Loucy (cell line): ENCODE measurements at regions not wholly inside any gene's neighbourhood (a gene's known extent, or its start where the extent isn't known, plus 50 kb on each side); places are given as distances from the start of the nearest gene placed in this dataset.

Experiments
- H2AFZ ChIP-seq: fragments of 200-600 bp; sonication (generic); 2 replicates; pipeline ENCODE4 v1.6.0; 2016; ENCODE audit warnings: antibody characterized with exemption, mild to moderate bottlenecking, low read length, moderate library complexity
- H3F3A ChIP-seq: fragments of 200-600 bp; 2 replicates; pipeline ENCODE4 v1.6.0; 2016; ENCODE audit warnings: antibody characterized with exemption, low read depth, mild to moderate bottlenecking
- H3K27me3 ChIP-seq: fragments of 200-600 bp; sonication (generic); 2 replicates; pipeline ENCODE4 v1.6.1; 2014; ENCODE audit warnings: low read length, mild to moderate bottlenecking; ENCODE audit not compliant: insufficient read depth, poor library complexity, severe bottlenecking
- H3K36me3 ChIP-seq: fragments of 200-600 bp; sonication (generic); 2 replicates; pipeline ENCODE4 v1.6.1; 2016; ENCODE audit warnings: low read length; ENCODE audit not compliant: insufficient read depth
- H3K4me1 ChIP-seq: fragments of 200-600 bp; sonication (generic); 2 replicates; pipeline ENCODE4 v1.5.1; 2014; ENCODE audit warnings: low read length, mild to moderate bottlenecking; ENCODE audit not compliant: insufficient read depth, poor library complexity, severe bottlenecking
- H3K4me2 ChIP-seq: fragments of 200-600 bp; sonication (generic); 2 replicates; pipeline ENCODE4 v1.6.0; 2014; ENCODE audit warnings: antibody characterized with exemption, low read length, low read depth, mild to moderate bottlenecking; ENCODE audit not compliant: poor library complexity, severe bottlenecking
- H3K4me3 ChIP-seq: fragments of 200-600 bp; sonication (generic); 2 replicates; pipeline ENCODE4 v1.5.1; 2014; ENCODE audit warnings: low read length, mild to moderate bottlenecking, mixed read lengths; ENCODE audit not compliant: poor library complexity, severe bottlenecking
- H3K79me2 ChIP-seq: fragments of 200-600 bp; sonication (generic); 2 replicates; pipeline ENCODE4 v1.6.1; 2014; ENCODE audit warnings: low read length; ENCODE audit not compliant: insufficient read depth
- H3K9ac ChIP-seq: fragments of 200-600 bp; sonication (generic); 2 replicates; pipeline ENCODE4 v1.6.0; 2014; ENCODE audit warnings: mild to moderate bottlenecking, low read depth, low read length, moderate library complexity; ENCODE audit not compliant: poor library complexity, severe bottlenecking
- H3K9me2 ChIP-seq: fragments of 200-600 bp; sonication (generic); replicated peaks from 2 replicates; pipeline ENCODE4 v1.6.1; 2016; ENCODE audit warnings: low read depth, low read length, mixed read lengths
- H3K9me3 ChIP-seq: fragments of 200-600 bp; sonication (generic); 2 replicates; pipeline ENCODE4 v1.6.1; 2014; ENCODE audit warnings: mild to moderate bottlenecking, antibody characterized with exemption, low read length, low read depth; ENCODE audit not compliant: insufficient read depth
- H4K20me1 ChIP-seq: fragments of 200-600 bp; sonication (generic); 2 replicates; pipeline ENCODE4 v1.6.0; 2014; ENCODE audit warnings: antibody characterized with exemption, low read length, mild to moderate bottlenecking; ENCODE audit not compliant: insufficient read depth, poor library complexity, severe bottlenecking
- EZH2phosphoT487 ChIP-seq: fragments of 200-600 bp; IDR thresholded peaks from 2 replicates; pipeline ENCODE4 v1.6.1; 2018; ENCODE audit warnings: antibody characterized with exemption, mild to moderate bottlenecking, moderate library complexity, borderline replicate concordance
- TF ChIP-seq, protein P1 (sequence below): fragments of 200-600 bp; sonication (generic); conservative IDR thresholded peaks from 2 replicates; pipeline ENCODE4 v1.5.1; 2014; ENCODE audit warnings: mild to moderate bottlenecking, antibody characterized with exemption, low read length

DNA sequence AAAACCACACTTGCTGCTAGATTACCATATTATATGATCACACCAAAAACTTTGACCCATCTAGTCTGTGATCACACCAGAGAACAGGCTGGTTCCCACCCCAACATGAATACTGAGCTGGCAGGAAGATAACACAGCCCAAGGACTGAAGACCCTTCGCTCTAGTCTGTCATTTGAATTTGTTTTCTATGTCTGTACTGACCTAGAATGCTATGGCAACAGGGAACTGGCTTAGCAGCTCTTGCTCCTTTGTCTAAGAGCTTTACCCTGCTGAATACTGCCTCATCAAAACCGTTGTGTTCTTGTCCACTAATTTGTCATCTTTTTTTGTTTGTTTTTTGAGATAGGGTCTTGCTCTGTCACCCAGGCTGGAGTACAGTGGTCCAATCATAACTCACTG, 420.4 kb downstream of the AASDHPPT start:
- H3K9ac ChIP-seq = no peak overlapping the region
- H3K36me3 ChIP-seq = no peaks in the 10 kb centered on the region
- no peak for TF ChIP-seq EZH2phosphoT487
- no peaks in the 10 kb centered on the region for H3K4me1 ChIP-seq
- H3K9me2 ChIP-seq = no peaks in the 10 kb centered on the region
- H3K4me3 ChIP-seq = no peak overlapping the region
- H3K9me3 ChIP-seq = no peaks in the 10 kb centered on the region
- no peaks in the 10 kb centered on the region for H3K27me3 ChIP-seq
- no peaks in the 10 kb centered on the region for H3F3A ChIP-seq
- H2AFZ ChIP-seq = no peak overlapping the region
- no peaks in the 10 kb centered on the region for H4K20me1 ChIP-seq
- no peak overlapping the region for H3K4me2 ChIP-seq
- H3K79me2 ChIP-seq = no peaks in the 10 kb centered on the region

DNA sequence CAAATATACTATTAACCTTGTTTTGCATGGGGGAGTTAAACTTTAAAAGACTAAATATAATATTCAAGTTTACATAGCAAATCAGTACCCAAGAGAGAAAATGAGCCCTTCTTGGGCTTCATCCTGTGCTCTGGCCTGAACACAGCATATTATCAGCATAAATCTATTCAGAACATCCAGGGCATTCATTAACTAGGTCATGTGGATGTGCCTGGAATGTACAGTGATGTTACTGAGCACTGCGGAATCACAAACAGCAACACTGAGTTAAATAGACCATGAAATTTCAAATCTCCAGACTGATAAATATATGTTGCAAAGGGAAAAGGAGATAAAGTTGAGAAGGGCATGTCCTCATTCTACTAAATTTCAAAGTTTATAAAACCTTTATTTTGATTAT, 426.4 kb downstream of the AASDHPPT start:
- Histone ChIP-seq H3K9ac (no peak overlapping the region), H3K4me1 (no peaks in the 10 kb centered on the region), H3K9me2 (no peaks in the 10 kb centered on the region), H3K4me3 (no peak overlapping the region), H3K36me3 (no peaks in the 10 kb centered on the region), H3K27me3 (no peaks in the 10 kb centered on the region), H3K4me2 (no peak overlapping the region), H3K9me3 (no peaks in the 10 kb centered on the region), H3K79me2 (no peaks in the 10 kb centered on the region), H4K20me1 (no peaks in the 10 kb centered on the region), H3F3A (no peaks in the 10 kb centered on the region), H2AFZ (no peak overlapping the region)
- TF ChIP-seq EZH2phosphoT487 = no peak
- TF ChIP-seq, protein P1, sequence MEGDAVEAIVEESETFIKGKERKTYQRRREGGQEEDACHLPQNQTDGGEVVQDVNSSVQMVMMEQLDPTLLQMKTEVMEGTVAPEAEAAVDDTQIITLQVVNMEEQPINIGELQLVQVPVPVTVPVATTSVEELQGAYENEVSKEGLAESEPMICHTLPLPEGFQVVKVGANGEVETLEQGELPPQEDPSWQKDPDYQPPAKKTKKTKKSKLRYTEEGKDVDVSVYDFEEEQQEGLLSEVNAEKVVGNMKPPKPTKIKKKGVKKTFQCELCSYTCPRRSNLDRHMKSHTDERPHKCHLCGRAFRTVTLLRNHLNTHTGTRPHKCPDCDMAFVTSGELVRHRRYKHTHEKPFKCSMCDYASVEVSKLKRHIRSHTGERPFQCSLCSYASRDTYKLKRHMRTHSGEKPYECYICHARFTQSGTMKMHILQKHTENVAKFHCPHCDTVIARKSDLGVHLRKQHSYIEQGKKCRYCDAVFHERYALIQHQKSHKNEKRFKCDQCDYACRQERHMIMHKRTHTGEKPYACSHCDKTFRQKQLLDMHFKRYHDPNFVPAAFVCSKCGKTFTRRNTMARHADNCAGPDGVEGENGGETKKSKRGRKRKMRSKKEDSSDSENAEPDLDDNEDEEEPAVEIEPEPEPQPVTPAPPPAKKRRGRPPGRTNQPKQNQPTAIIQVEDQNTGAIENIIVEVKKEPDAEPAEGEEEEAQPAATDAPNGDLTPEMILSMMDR = no peak

DNA sequence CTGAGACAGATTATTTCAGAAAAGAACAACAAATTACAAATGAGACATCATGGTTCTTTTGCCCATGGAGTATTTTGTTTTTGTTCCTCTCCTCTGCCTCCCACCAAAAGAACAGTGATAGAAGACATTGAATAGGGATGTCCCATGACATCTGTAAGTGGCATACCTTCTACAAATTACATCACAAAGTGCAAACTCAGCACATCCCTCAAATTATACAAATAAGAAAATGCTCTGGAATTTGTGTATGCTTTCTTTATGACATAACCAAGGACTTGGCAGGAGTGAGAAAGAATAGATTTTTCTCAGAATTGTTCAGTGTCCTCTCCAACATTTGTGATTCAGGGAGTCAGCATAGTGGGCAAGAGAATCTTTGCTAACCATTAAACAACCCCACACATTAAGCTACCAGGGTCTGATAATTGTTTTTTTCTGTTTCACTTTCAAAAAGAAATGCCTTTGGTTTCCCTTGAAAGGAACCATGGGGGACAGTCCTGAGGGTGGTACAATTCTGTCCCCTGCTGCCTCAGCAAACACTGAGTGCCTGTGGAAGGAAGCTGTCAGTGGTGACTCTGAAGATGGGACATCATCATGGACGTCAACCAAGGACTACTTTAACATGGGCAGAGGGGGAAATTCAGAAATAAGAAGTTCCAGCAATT, 430.3 kb downstream of the AASDHPPT start:
- Histone ChIP-seq H3K27me3 (no peaks in the 10 kb centered on the region), H4K20me1 (no peaks in the 10 kb centered on the region), H3K9me2 (no peaks in the 10 kb centered on the region), H3K9me3 (no peaks in the 10 kb centered on the region), H3K4me1 (no peaks in the 10 kb centered on the region), H3K36me3 (no peaks in the 10 kb centered on the region), H3K9ac (no peak overlapping the region), H3K79me2 (no peaks in the 10 kb centered on the region), H3K4me2 (no peak overlapping the region), H3F3A (no peaks in the 10 kb centered on the region), H3K4me3 (no peak overlapping the region), H2AFZ (no peak overlapping the region)
- no peak for TF ChIP-seq EZH2phosphoT487
- TF ChIP-seq, protein P1 = no peak

DNA sequence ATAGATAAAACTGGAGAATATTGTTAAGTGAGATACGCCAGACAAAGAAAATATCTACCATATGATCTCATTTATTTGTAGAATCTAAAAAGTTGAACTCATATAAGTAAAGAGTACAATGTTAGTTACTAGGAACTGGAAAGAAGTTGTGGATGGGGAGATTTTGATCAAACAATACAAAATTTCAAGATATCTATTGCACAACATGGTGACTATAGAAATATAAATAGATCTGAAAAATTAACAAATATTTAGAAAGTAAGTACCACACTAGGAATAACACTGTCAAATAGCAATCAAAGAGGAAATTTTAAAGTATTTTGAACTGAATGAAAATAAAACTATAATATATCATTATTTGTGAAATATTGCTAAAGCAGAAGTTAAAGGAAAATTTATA, 437.2 kb downstream of the AASDHPPT start:
- Histone ChIP-seq H3K79me2 (no peaks in the 10 kb centered on the region), H3K27me3 (no peaks in the 10 kb centered on the region)
- TF ChIP-seq EZH2phosphoT487 = no peak
- TF ChIP-seq, protein P1 = no peak

More for the DNA sequence above, 437.2 kb downstream of the AASDHPPT start:
- Histone ChIP-seq H3K4me3 (no peak overlapping the region), H3K4me1 (no peaks in the 10 kb centered on the region), H3K9ac (no peak overlapping the region), H3K9me3 (no peaks in the 10 kb centered on the region), H3K9me2 (no peaks in the 10 kb centered on the region), H3K4me2 (no peak overlapping the region), H3F3A (no peaks in the 10 kb centered on the region), H2AFZ (no peak overlapping the region), H3K36me3 (no peaks in the 10 kb centered on the region), H4K20me1 (no peaks in the 10 kb centered on the region)
